HUES64 (cell line): ENCODE measurements at regions not wholly inside any gene's neighbourhood (a gene's known extent, or its start where the extent isn't known, plus 50 kb on each side); places are given as distances from the start of the nearest gene placed in this dataset.

Experiments
- H3K27ac ChIP-seq: 2 replicates; pipeline ENCODE4 v1.7.0; 2013; ENCODE audit warnings: low read depth, low read length, inconsistent platforms
- H3K27me3 ChIP-seq: 2 replicates; pipeline ENCODE4 v1.6.1; 2013; ENCODE audit warnings: mild to moderate bottlenecking, low read length; ENCODE audit not compliant: insufficient read depth
- H3K36me3 ChIP-seq: 2 replicates; pipeline ENCODE4 v1.6.1; 2013; ENCODE audit warnings: mild to moderate bottlenecking, low read length; ENCODE audit not compliant: insufficient read depth
- H3K4me1 ChIP-seq: 2 replicates; pipeline ENCODE4 v1.6.1; 2013; ENCODE audit warnings: mild to moderate bottlenecking, low read length, moderate library complexity; ENCODE audit not compliant: insufficient read depth
- H3K4me3 ChIP-seq: 2 replicates; pipeline ENCODE4 v1.5.1; 2013; ENCODE audit warnings: mild to moderate bottlenecking, low read length, moderate library complexity
- H3K9ac ChIP-seq: 2 replicates; pipeline ENCODE4 v1.6.1; 2013; ENCODE audit warnings: mild to moderate bottlenecking, low read depth, low read length
- H3K9me3 ChIP-seq: 2 replicates; pipeline ENCODE4 v1.6.1; 2013; ENCODE audit warnings: low read depth, low read length; ENCODE audit not compliant: insufficient read depth
- WGBS: fragments of 150-250, 120-280 bp; methylation state at CpG from one replicate; pipeline ENCODE4 v1.1.7; 2013; ENCODE audit warnings: missing lambda C conversion rate; 5-methylcytosine and 5-hydroxymethylcytosine counted together

- Histone ChIP-seq H3K27ac (peak overlapping the region; percentile 88), H3K4me1 (peaks cover 56% of the 10 kb centered on the region), H3K9me3 (peaks cover 16% of the 10 kb centered on the region), H3K27me3 (no peaks in the 10 kb centered on the region), H3K36me3 (no peaks in the 10 kb centered on the region), H3K9ac (peak overlapping the region; percentile 33; the same call in 1 of the 2 replicates), H3K4me3 (no peak overlapping the region)
- 38% methylated on average over 8 of the region's 8 CpGs for WGBS
Observed at GRCh38 chr3:16658004-16658924, 53.0 kb upstream of the DAZL start.

- H3K4me1 ChIP-seq: peaks cover 60% of the 10 kb centered on the region
- WGBS: 89% methylated on average over 2 of the region's 3 CpGs
- peak overlapping the region; percentile 52 for H3K9ac ChIP-seq
- H3K27me3 ChIP-seq: no peaks in the 10 kb centered on the region
- H3K4me3 ChIP-seq: 0 out of 2 replicates have a peak overlapping the region, but pooled peaks have one; percentile 20
- H3K36me3 ChIP-seq: no peaks in the 10 kb centered on the region
- peaks cover 16% of the 10 kb centered on the region for H3K9me3 ChIP-seq
- H3K27ac ChIP-seq: peak overlapping the region; percentile 88
Observed at GRCh38 chr3:16658925-16659793, 53.9 kb upstream of the DAZL start.

- Histone ChIP-seq H3K27ac (peak overlapping the region; percentile 81), H3K36me3 (no peaks in the 10 kb centered on the region), H3K4me3 (no peak overlapping the region), H3K27me3 (no peaks in the 10 kb centered on the region), H3K9ac (0 out of 2 replicates have a peak overlapping the region, but pooled peaks have one; percentile 18), H3K4me1 (peaks cover 28% of the 10 kb centered on the region), H3K9me3 (peaks cover 16% of the 10 kb centered on the region)
- 67% methylated on average over 8 of the region's 8 CpGs for WGBS
Observed at GRCh38 chr3:16663854-16664712, 58.9 kb upstream of the DAZL start.

- H3K9me3 ChIP-seq: peaks cover 16% of the 10 kb centered on the region
- H3K27me3 ChIP-seq: no peaks in the 10 kb centered on the region
- peak overlapping the region; percentile 18; the same call in 1 of the 2 replicates for H3K9ac ChIP-seq
- WGBS: 83% methylated on average over 6 of the region's 6 CpGs
- H3K4me3 ChIP-seq: no peak overlapping the region
- no peaks in the 10 kb centered on the region for H3K36me3 ChIP-seq
- H3K4me1 ChIP-seq: peaks cover 25% of the 10 kb centered on the region
- H3K27ac ChIP-seq: peak overlapping the region; percentile 81
Observed at GRCh38 chr3:16665282-16665741, 60.1 kb upstream of the DAZL start.

- no peak overlapping the region for H3K9ac ChIP-seq
- 98% methylated on average over 2 of the region's 2 CpGs for WGBS
- H3K27me3 ChIP-seq: no peaks in the 10 kb centered on the region
- peaks cover 10% of the 10 kb centered on the region for H3K9me3 ChIP-seq
- peaks cover 33% of the 10 kb centered on the region for H3K4me1 ChIP-seq
- no peak overlapping the region for H3K4me3 ChIP-seq
- no peaks in the 10 kb centered on the region for H3K36me3 ChIP-seq
- 0 out of 2 replicates have a peak overlapping the region, but pooled peaks have one; percentile 12 for H3K27ac ChIP-seq
Observed at GRCh38 chr3:16666206-16666605, 61.0 kb upstream of the DAZL start.

- H3K4me3 ChIP-seq: no peak overlapping the region
- no peak overlapping the region for H3K27ac ChIP-seq
- no peaks in the 10 kb centered on the region for H3K9me3 ChIP-seq
- H3K9ac ChIP-seq: no peak overlapping the region
- no peaks in the 10 kb centered on the region for H3K36me3 ChIP-seq
- peaks cover 46% of the 10 kb centered on the region for H3K4me1 ChIP-seq
- WGBS: 89% methylated on average over 4 of the region's 4 CpGs
- H3K27me3 ChIP-seq: no peaks in the 10 kb centered on the region
Observed at GRCh38 chr3:16667633-16668032, 62.4 kb upstream of the DAZL start.

- Histone ChIP-seq H3K9me3 (peaks cover 4% of the 10 kb centered on the region; the same call in 1 of the 2 replicates), H3K4me1 (peaks cover 48% of the 10 kb centered on the region), H3K9ac (no peak overlapping the region), H3K36me3 (no peaks in the 10 kb centered on the region), H3K27me3 (no peaks in the 10 kb centered on the region), H3K27ac (peak overlapping the region; percentile 82; the same call in 1 of the 2 replicates), H3K4me3 (no peak overlapping the region)
- WGBS: 91% methylated on average over 3 of the region's 5 CpGs
Observed at GRCh38 chr3:16668776-16669545, 63.7 kb upstream of the DAZL start.

- no peaks in the 10 kb centered on the region for H3K27me3 ChIP-seq
- H3K4me3 ChIP-seq: no peak overlapping the region
- H3K9ac ChIP-seq: no peak overlapping the region
- H3K27ac ChIP-seq: peak overlapping the region; percentile 98
- peaks cover 17% of the 10 kb centered on the region for H3K9me3 ChIP-seq
- H3K36me3 ChIP-seq: peaks cover 10% of the 10 kb centered on the region
- peaks cover 40% of the 10 kb centered on the region for H3K4me1 ChIP-seq
Observed at GRCh38 chr3:16670191-16670590, 65.0 kb upstream of the DAZL start.

GRCh38 chr3:16671690-16672089 lies 66.5 kb upstream of the DAZL start:
- Histone ChIP-seq H3K4me1 (peaks cover 37% of the 10 kb centered on the region), H3K27ac (peak overlapping the region; percentile 98), H3K4me3 (no peak overlapping the region), H3K9me3 (peaks cover 31% of the 10 kb centered on the region), H3K36me3 (peaks cover 21% of the 10 kb centered on the region), H3K27me3 (no peaks in the 10 kb centered on the region), H3K9ac (peak overlapping the region; percentile 54)
- WGBS: 23% methylated on average over 1 of the region's 1 CpG

GRCh38 chr3:16673530-16673929 lies 68.3 kb upstream of the DAZL start:
- Histone ChIP-seq H3K9me3 (peaks cover 43% of the 10 kb centered on the region), H3K27me3 (no peaks in the 10 kb centered on the region), H3K4me3 (no peak overlapping the region), H3K27ac (no peak overlapping the region; the same call in 1 of the 2 replicates), H3K36me3 (peaks cover 21% of the 10 kb centered on the region), H3K9ac (no peak overlapping the region), H3K4me1 (peaks cover 37% of the 10 kb centered on the region)
